HG03045 (cell line): ENCODE measurements at regions not wholly inside any gene's neighbourhood (a gene's known extent, or its start where the extent isn't known, plus 50 kb on each side); places are given as distances from the start of the nearest gene placed in this dataset.

Experiments used
- ATAC-seq: cut with Tn5 transposase; IDR thresholded peaks from one replicate; pipeline ENCODE4 v1.9.1; 2021; ENCODE audit warnings: mild to moderate bottlenecking, moderate library complexity; ENCODE audit not compliant: unreplicated experiment

GRCh38 chr18:52001106-52001505 lies 338.9 kb upstream of the DCC start:
- ATAC-seq, result no peak

- ATAC-seq, result no peak
These were observed 337.4 kb upstream of the DCC start for GRCh38 chr18:52002600-52002999.

GRCh38 chr18:52007105-52007504 lies 332.9 kb upstream of the DCC start:
- ATAC-seq, result no peak

GRCh38 chr18:52008330-52008729 lies 331.7 kb upstream of the DCC start:
- ATAC-seq, result no peak

- no peak for ATAC-seq
These were observed 331.3 kb upstream of the DCC start for GRCh38 chr18:52008736-52009135.

- no peak for ATAC-seq
These were observed 330.0 kb upstream of the DCC start for GRCh38 chr18:52009958-52010357.

- no peak for ATAC-seq
These were observed 293.9 kb upstream of the DCC start for GRCh38 chr18:52045946-52046675.

GRCh38 chr18:52046842-52047241 lies 293.2 kb upstream of the DCC start:
- ATAC-seq, result no peak

- ATAC-seq, result no peak
These were observed 285.7 kb upstream of the DCC start for GRCh38 chr18:52054324-52054723.

GRCh38 chr18:52060607-52061304 lies 279.2 kb upstream of the DCC start:
- ATAC-seq, result no peak

- ATAC-seq, result no peak
These were observed 276.1 kb upstream of the DCC start for GRCh38 chr18:52063923-52064322.

GRCh38 chr18:52069201-52069600 lies 270.8 kb upstream of the DCC start:
- ATAC-seq, result no peak

- no peak for ATAC-seq
These were observed 269.7 kb upstream of the DCC start for GRCh38 chr18:52070291-52070756.

GRCh38 chr18:52077251-52077983 lies 262.6 kb upstream of the DCC start:
- no peak for ATAC-seq

- no peak for ATAC-seq
These were observed 257.8 kb upstream of the DCC start for GRCh38 chr18:52082246-52082645.

- ATAC-seq, result no peak
These were observed 252.9 kb upstream of the DCC start for GRCh38 chr18:52087140-52087539.

GRCh38 chr18:52090005-52090404 lies 250.0 kb upstream of the DCC start:
- ATAC-seq, result no peak

GRCh38 chr18:52093171-52093570 lies 246.8 kb upstream of the DCC start:
- no peak for ATAC-seq

GRCh38 chr18:52118684-52119083 lies 221.3 kb upstream of the DCC start:
- ATAC-seq, result no peak

GRCh38 chr18:52130624-52131301 lies 209.2 kb upstream of the DCC start:
- no peak for ATAC-seq

GRCh38 chr18:52131845-52132244 lies 208.2 kb upstream of the DCC start:
- no peak for ATAC-seq
